Activated CD4-positive, alpha-beta T cell treated with anti-CD3 and anti-CD28 coated beads, Interleukin-2, amount 50 U/mL, for 16 hours (primary cell): ENCODE measurements at regions not wholly inside any gene's neighbourhood (a gene's known extent, or its start where the extent isn't known, plus 50 kb on each side); places are given as distances from the start of the nearest gene placed in this dataset.

Experiments
- DNase-seq: peaks from one replicate; pipeline ENCODE4 v3.0.0-alpha.2; 2020

GRCh38 chr3:163927521-163927920 lies 1150.8 kb downstream of the SI start:
- DNase-seq: no peak

DNA sequence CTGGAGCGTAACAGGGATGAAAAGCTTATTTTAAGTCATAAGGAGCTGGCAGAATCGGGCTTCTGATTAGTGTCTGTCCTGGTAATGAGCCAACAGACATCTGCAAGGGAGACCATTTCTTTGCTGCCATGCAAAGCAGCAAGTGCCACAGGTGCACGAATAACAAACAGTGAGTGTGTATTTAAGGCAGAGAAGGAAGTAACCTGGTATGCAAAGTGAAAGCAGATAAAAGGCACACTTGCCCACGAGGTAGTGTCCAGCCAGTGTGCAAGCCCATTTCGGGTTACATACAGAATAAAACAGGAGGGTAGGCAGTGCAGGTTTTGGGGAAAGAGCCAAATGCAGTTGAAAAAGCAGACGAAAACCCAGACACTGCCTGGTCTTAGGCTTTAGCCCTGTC lies 1153.7 kb downstream of the SI start:
- DNase-seq: no peak

DNA sequence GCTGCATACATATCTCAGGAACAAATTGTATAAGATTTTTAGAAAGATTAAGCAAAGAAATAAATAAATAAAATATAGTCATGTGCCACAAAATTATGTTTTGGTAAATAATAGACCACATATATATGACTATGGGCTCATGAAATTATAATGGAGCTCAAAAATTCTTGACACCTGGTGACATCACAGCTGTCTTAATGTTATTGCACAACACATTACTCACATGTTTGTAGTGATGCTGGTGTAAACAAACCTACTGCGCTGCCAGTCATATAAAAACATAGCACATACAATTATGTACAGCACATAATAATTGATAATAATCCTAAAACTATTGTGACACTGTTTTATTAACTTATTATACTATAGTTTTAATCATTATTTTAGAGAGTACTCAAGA lies 1159.1 kb downstream of the SI start:
- no peak for DNase-seq

- no peak for DNase-seq
These were observed 1161.4 kb downstream of the SI start for GRCh38 chr3:163916596-163917560.

DNA sequence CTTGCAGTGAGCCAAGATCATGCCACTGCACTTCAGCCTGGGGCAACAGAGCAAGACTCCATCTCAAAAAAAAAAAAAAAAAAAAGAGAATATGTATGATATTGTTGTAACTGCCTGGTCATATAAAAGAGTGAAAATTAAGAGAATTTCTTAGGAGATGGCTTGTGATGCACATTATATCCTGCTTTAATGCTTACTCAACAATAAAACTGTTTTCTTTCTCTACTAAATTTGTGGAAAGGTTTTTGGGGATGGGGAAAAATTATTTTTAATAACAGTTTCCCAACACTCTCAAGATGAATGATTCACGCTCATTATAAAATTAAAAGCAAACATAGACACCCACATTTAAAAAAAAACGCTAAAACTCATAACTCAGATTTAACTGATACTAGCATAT lies 1163.0 kb downstream of the SI start:
- DNase-seq: no peak

- no peak for DNase-seq
These were observed 1163.7 kb downstream of the SI start for GRCh38 chr3:163914567-163914966.

DNA sequence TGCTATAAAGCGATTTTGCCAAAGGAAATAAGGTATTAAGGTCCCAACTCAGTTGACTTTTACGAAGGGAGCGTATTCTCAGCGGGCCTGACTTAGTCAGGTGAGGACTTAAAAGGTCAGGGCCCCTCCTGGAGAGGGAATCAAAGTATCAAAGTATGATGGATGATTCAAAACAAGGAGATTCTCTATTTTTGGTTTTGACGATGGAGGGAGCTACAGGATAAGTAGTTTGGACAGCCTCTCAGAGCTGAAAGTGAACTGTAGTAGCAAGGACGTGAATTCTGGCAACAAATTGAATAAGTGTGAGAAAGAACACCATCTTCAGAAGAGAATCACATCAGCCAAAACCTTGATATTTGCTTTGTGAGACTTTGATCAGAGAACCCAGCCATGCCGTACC lies 1186.5 kb downstream of the SI start:
- no peak for DNase-seq

DNA sequence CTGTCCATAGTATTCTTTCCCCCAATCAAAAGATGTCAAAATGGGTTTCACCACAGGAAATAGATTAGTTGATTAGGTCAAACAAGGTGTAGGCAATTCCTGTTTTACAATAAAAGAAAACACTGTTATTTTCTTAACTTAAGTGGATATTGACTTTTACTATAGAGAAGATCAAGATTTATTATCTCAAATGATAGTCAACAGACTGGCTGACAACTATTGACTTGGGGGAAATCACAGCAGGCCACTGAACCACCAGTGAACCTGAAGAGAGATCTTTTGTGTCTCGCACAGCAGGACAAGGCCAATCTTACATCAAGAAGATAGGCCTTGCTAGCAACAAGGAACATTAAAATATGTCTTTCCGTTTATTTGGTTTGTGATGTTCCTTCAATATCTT lies 1187.6 kb downstream of the SI start:
- DNase-seq: no peak

DNA sequence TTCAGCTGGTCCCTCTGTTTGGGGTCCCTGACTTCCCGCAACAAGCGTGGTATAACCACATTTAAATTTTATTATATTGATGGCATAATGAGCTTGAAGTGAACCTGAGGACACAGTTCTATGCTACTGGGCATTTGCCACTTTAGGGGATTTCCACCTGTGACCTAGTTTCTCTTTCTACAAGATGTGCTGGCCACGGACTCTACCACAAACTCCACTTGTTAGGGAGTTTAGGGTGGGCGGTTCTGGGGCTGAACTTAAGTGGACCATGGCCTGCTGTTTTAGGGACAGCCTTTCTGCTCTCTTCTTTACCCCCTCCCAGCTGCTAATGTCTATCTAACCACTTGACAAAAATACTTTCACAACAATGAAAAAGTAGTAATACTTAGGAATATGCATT lies 1199.1 kb downstream of the SI start:
- no peak for DNase-seq

DNA sequence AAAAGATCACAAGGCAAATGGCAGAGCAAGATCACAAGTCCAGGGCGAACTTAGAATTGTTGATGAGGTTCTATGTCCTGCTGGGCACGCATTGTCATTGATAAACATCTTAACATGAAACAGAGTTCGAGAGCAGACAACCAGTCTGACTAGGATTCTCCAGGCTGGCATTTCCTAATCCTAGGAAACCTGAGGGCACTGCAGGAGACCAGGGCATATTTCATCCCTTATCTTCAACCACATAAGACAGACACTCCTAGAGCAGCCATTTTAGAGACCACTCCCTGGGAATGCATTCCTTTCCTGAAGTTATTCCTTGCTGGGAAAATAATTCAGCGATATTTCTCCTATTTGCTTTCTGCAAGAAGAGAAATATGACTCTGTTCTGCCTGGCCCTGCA lies 1199.9 kb downstream of the SI start:
- DNase-seq: no peak

DNA sequence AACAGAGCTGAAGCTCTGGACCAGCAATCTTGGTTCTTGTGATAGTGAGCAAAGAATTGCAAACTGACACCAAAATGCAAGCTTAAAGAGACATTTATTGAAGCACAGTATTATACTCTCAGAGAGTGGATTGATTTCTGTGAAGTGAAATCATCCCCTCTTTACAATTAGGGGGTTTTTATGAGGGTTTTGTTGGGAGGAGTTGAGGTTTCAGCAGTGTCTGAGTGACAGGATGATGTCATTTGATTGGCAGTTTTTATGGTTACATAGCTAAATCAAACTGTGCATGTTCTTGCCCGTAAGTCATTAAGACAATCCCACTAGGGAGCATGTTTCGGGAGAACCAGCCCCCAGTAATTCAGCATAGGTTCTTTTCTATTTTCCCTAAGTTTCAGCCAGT lies 1200.5 kb downstream of the SI start:
- no peak for DNase-seq

DNA sequence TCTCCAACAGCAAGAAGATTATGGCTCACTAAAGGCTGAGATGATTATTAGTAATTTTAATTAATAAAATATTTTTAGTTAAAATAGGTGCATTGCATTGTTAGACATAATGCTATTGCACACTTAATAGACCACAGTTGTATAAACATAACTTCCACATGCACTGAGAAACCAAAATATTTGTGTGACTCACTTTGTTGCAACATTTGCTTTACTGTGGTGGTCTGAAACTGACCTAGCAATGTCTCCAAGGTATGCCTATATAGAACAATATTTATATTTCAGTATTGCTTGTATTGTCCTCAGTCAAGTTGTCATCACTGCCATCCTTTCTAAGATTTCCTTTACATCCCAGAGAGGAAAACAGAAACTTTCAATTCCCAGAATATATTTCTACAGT lies 1215.2 kb downstream of the SI start:
- DNase-seq: no peak

GRCh38 chr3:163852233-163852632 lies 1226.1 kb downstream of the SI start:
- DNase-seq: no peak

- no peak for DNase-seq
These were observed 1239.5 kb downstream of the SI start for GRCh38 chr3:163838769-163839168.

DNA sequence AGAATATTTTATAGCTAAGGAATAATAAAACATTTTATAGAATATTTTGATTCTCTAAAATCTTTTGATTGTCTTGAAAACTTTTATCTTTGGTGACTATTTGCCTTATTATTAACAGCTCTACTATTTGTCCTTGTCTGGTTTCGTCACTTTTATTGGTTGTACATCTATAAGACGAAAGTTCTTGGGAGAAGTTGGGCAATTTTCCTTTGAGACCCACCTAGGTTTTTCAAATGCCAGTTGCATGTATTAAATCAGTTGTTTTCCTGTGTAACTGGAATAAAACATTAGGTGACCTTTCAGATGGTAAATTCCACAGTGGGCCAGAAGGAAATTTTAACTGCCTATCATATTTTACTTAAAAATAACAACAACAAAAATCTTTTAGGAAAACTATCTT lies 1245.7 kb downstream of the SI start:
- no peak for DNase-seq

- DNase-seq: no peak
These were observed 1256.5 kb downstream of the SI start for GRCh38 chr3:163821841-163822240.

- no peak for DNase-seq
These were observed 1261.3 kb downstream of the SI start for GRCh38 chr3:163817015-163817414.

DNA sequence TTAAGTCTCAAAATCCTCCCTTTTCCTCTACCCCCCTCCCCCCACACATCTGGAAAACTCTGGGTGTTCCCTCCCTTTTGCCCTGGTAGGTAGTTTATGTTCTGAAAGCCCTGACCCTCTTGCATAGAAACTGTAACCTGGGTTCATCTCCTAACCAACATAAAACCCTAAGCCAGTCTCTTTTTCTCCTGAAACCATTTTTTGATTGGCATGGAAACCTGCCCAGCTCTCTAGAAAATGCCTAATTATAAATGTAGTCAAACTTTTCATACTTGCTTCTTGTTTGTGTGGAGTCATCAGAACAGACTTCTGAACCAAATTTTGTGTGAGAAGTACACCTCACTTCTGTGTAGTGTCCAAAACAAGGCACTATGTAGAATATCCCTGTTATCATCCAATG lies 1264.4 kb downstream of the SI start:
- DNase-seq: no peak

DNA sequence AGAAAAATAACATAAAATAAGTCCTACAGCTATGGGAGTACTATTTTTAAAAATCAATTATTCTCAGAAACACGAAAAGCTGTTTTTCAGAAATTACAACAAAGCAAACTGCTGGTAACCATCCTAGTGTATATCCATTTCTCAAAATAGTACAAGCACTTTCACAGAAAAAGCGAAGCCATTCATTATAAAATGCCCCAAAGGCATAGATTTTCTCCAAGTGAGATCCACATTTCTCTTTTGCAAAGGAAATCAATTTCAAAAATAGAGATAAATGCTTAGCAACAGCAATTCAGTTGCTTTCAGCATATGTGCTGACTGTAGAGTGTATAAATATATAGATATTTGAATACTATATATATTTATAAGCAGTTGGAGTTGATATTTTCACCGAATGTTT lies 1266.3 kb downstream of the SI start:
- no peak for DNase-seq

DNA sequence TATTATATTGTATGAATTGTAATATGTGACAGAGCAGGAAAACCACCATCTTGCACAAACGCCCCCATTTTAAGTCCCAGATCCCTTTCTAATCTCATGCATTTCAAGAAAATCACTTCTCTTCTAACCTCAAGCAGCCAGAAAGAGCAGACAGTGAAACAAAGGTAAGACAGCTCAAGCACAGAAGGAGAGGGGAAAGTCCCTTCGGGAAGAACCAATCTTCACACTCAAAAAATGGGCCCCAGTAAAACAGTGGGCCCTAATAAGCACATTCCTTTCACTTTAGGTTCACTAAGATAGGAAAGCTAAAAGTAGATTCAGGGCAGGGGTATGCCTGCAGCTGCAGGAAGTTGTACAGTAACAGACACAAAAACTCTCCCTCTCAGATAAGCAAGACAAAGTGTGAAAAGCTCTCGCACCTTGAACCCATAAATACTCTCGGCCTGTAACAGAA lies 1268.7 kb downstream of the SI start:
- no peak for DNase-seq

DNA sequence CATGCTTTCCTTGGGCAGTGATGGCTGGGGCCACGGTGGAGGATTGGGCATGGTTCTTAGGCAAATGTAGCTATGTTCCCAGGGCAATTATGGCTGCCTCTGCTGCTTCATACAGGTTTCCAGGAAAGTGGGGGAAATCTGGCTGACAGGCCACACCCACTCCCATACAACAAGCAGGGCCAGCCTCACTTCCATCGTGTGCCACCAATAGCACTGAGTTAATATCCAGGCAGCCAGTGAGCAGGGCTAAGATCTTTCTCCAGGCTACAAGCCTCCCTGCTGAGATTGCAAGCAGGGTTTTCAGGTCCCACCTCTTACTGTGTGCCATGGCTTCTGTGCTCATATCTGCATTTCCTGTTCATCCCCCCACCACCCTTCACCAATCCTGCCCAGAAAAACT lies 1291.9 kb downstream of the SI start:
- no peak for DNase-seq

- DNase-seq: no peak
These were observed 1292.6 kb downstream of the SI start for GRCh38 chr3:163785693-163786092.

DNA sequence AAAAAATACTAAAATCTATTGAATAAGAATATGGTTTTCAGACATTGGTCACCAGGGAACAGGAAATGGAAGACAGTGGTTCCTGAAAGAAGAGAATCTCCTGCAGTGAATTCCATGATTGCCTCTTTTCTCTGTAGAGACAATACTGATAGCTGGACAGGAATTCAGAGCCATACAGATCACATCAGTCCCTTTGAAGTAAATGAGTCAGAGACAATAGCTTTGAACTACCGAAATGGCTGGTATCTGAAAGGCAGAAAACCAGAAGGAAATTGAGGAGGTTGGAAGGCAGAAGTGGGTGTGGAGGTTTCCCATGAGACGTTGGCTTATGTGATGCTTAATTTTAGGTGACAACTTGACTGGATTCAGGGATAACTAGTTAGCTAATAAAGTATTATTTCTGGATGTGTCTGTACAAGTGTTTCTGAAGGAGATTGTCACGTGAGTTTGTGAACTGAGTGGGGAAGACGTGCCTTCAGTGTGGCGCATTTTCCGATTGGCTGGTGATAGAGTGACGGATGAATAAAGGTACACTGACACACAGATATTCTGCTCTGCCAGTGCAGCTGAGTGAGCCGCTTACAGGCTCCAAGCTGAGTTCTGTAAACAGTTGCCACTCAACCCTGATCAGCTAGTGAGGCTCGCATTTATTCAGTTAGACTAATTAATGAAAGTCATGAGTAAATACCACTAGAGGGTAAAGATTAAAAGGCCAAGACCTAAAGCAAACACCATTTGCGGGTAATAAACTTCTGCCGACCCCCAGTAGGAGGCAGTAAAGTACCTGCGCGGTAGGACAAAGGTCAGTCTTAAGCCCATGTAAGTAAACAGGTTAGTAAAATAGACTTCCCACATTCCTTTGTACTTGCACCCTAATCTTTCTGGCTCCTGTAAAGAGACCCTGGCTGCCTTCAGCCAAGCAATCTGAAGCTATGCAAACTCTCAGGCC lies 1298.6 kb downstream of the SI start:
- no peak for DNase-seq

GRCh38 chr3:163776743-163777142 lies 1301.6 kb downstream of the SI start:
- DNase-seq: no peak
